ENCODE measurements at regions not wholly inside any gene's neighbourhood (a gene's known extent, or its start where the extent isn't known, plus 50 kb on each side); places are given as distances from the start of the nearest gene placed in this dataset.

DNA sequence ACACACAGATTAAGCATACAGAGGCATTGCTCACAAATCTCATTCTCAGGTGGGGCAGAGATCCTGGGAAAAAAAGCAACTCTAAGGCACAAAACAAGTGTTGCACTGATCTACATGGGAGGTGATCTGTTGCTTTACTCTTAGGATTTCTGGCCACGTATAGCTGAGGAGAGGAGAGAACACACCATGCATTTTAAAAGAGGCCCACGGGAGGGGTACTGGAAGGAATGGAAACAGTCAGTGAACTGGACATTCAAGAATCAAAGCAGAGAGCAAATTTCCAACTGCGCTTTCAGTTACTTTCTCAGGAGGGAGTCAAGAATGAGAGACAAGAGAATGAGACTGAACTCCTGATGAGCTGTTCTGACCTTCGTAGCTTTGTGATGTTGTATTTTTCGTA lies 1105.9 kb downstream of the CDH8 start:
- Histone ChIP-seq H3K36me3 (ENCODE audit: control insufficient read depth in 2 of 3, insufficient read depth in 3 of 3, low read length in 3 of 3) (no peaks in the 10 kb centered on the region), H3K27me3 (ENCODE audit: control insufficient read depth, insufficient read depth, low read length) (no peaks in the 10 kb centered on the region), H3K4me3 (ENCODE audit: low read length in 3 of 3) (no peak overlapping the region), H3K9me3 (ENCODE audit: control insufficient read depth in 2 of 3, insufficient read depth in 1 of 3, low read length in 3 of 3) (no peaks in the 10 kb centered on the region), H3K9ac (ENCODE audit: low read length in 3 of 3) (no peak overlapping the region), H3K27ac (ENCODE audit: low read depth in 2 of 2, low read length in 2 of 2) (no peak overlapping the region), H3K4me1 (ENCODE audit: control insufficient read depth in 2 of 3, insufficient read depth in 2 of 3, low read depth in 1 of 3, low read length in 3 of 3) (no peaks in the 10 kb centered on the region)
- FAIRE-seq (no peak), DNase-seq (no peak)
- intact Hi-C loops (cut with DNase I) = no loop called here
- TF ChIP-seq, protein P1, sequence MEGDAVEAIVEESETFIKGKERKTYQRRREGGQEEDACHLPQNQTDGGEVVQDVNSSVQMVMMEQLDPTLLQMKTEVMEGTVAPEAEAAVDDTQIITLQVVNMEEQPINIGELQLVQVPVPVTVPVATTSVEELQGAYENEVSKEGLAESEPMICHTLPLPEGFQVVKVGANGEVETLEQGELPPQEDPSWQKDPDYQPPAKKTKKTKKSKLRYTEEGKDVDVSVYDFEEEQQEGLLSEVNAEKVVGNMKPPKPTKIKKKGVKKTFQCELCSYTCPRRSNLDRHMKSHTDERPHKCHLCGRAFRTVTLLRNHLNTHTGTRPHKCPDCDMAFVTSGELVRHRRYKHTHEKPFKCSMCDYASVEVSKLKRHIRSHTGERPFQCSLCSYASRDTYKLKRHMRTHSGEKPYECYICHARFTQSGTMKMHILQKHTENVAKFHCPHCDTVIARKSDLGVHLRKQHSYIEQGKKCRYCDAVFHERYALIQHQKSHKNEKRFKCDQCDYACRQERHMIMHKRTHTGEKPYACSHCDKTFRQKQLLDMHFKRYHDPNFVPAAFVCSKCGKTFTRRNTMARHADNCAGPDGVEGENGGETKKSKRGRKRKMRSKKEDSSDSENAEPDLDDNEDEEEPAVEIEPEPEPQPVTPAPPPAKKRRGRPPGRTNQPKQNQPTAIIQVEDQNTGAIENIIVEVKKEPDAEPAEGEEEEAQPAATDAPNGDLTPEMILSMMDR (IDR thresholded peaks at IDR 0.05; ENCODE audit: borderline replicate concordance, extremely low read depth, insufficient read depth) = no peak

DNA sequence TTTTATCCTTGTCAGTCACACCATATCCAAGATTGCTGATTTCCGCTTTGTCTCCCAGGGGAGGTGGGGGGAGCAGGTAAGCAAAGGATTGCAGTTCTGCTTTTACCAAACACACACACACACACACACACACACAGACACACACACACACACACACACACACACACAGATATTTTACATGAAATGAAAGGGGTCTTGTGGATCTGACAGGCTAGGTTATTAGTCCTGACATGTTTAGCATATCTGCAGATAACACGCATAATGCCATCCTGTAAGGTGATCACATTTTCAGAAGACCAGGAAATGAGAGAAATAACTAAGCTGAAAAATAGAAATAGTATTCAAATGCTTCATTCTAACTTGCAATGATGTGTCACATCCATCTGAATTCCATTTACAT lies 1113.3 kb downstream of the CDH8 start:
- DNase-seq = no peak
- no peak for FAIRE-seq
- Histone ChIP-seq H3K27me3 (ENCODE audit: control insufficient read depth, insufficient read depth, low read length) (no peaks in the 10 kb centered on the region), H3K27ac (ENCODE audit: low read depth in 2 of 2, low read length in 2 of 2) (no peak overlapping the region), H3K4me3 (ENCODE audit: low read length in 3 of 3) (no peak overlapping the region), H3K9me3 (ENCODE audit: control insufficient read depth in 2 of 3, insufficient read depth in 1 of 3, low read length in 3 of 3) (no peaks in the 10 kb centered on the region), H3K9ac (ENCODE audit: low read length in 3 of 3) (no peak overlapping the region), H3K36me3 (ENCODE audit: control insufficient read depth in 2 of 3, insufficient read depth in 3 of 3, low read length in 3 of 3) (no peaks in the 10 kb centered on the region), H3K4me1 (ENCODE audit: control insufficient read depth in 2 of 3, insufficient read depth in 2 of 3, low read depth in 1 of 3, low read length in 3 of 3) (no peaks in the 10 kb centered on the region)
- TF ChIP-seq, protein P1 (IDR thresholded peaks at IDR 0.05; ENCODE audit: borderline replicate concordance, extremely low read depth, insufficient read depth) = no peak
- intact Hi-C loops (cut with DNase I) = no loop called here

DNA sequence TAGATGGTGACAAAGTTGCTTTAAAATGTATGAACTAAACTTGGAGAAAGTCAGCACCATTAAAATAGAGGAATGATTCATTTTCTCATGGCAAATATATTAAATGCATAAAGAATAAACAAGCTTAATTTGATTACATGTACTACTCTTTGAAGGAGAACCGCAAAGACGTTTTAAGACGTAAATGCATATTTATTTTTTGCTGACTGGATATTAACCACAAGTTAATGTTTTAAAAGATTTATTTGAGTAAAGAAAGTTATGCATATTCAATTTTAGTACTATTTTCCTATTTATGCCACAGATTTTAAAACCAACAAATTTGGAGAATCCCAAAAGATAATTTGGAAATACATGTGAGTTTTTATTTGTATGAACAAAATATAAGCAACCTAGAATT lies 1121.9 kb downstream of the CDH8 start:
- no peaks in the 10 kb centered on the region for H3K27me3 ChIP-seq (ENCODE audit: control insufficient read depth, insufficient read depth, low read length)
- H3K27ac ChIP-seq (ENCODE audit: low read depth in 2 of 2, low read length in 2 of 2) = no peak overlapping the region
- TF ChIP-seq, protein P1 (IDR thresholded peaks at IDR 0.05; ENCODE audit: borderline replicate concordance, extremely low read depth, insufficient read depth) = no peak
- H3K9me3 ChIP-seq (ENCODE audit: control insufficient read depth in 2 of 3, insufficient read depth in 1 of 3, low read length in 3 of 3) = no peaks in the 10 kb centered on the region
- no peak for DNase-seq
- no peak overlapping the region for H3K4me3 ChIP-seq (ENCODE audit: low read length in 3 of 3)
- no peak overlapping the region for H3K9ac ChIP-seq (ENCODE audit: low read length in 3 of 3)
- FAIRE-seq = no peak
- intact Hi-C loops (cut with DNase I) = no loop called here
- no peaks in the 10 kb centered on the region for H3K4me1 ChIP-seq (ENCODE audit: control insufficient read depth in 2 of 3, insufficient read depth in 2 of 3, low read depth in 1 of 3, low read length in 3 of 3)
- H3K36me3 ChIP-seq (ENCODE audit: control insufficient read depth in 2 of 3, insufficient read depth in 3 of 3, low read length in 3 of 3) = no peaks in the 10 kb centered on the region

DNA sequence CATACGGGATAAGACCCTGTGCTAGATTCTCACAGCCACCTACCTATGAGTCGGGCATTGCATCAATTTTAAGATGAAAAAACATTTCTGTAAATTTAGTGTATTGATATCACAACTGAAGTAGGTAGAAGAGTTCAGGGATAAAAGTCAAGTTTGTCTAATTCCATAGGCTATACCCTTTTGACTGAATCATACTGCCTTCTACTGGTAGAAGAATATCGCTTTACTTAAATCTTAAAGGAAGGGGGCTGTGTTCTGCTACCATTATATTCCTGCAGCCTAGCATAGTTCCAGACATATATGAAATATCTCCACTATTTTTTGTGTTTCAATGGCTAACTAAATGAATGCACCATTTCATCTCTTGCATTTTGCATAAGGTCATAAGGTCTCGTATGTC lies 1128.6 kb downstream of the CDH8 start:
- Histone ChIP-seq H3K9ac (ENCODE audit: low read length in 3 of 3) (no peak overlapping the region), H3K36me3 (ENCODE audit: control insufficient read depth in 2 of 3, insufficient read depth in 3 of 3, low read length in 3 of 3) (no peaks in the 10 kb centered on the region), H3K27me3 (ENCODE audit: control insufficient read depth, insufficient read depth, low read length) (no peaks in the 10 kb centered on the region), H3K4me1 (ENCODE audit: control insufficient read depth in 2 of 3, insufficient read depth in 2 of 3, low read depth in 1 of 3, low read length in 3 of 3) (no peaks in the 10 kb centered on the region), H3K9me3 (ENCODE audit: control insufficient read depth in 2 of 3, insufficient read depth in 1 of 3, low read length in 3 of 3) (no peaks in the 10 kb centered on the region), H3K4me3 (ENCODE audit: low read length in 3 of 3) (no peak overlapping the region), H3K27ac (ENCODE audit: low read depth in 2 of 2, low read length in 2 of 2) (no peak overlapping the region)
- FAIRE-seq (no peak), DNase-seq (peak in 2 of 5 donors; percentile 3 to 6)
- intact Hi-C loops (cut with DNase I) = no loop called here
- TF ChIP-seq, protein P1 (IDR thresholded peaks at IDR 0.05; ENCODE audit: borderline replicate concordance, extremely low read depth, insufficient read depth) = no peak

Measured in kidney (tissue), 13 donors.